GM19035 (cell line): ENCODE measurements at regions not wholly inside any gene's neighbourhood (a gene's known extent, or its start where the extent isn't known, plus 50 kb on each side); places are given as distances from the start of the nearest gene placed in this dataset.
"Not testable (repeated sequence)": the region's sequence is repeated elsewhere in the genome, so short reads cannot be mapped to it uniquely, and the experiment has no call there.

Source experiments
- ATAC-seq: cut with Tn5 transposase; IDR thresholded peaks from one replicate; pipeline ENCODE4 v1.9.1; 2021; ENCODE audit not compliant: unreplicated experiment

DNA sequence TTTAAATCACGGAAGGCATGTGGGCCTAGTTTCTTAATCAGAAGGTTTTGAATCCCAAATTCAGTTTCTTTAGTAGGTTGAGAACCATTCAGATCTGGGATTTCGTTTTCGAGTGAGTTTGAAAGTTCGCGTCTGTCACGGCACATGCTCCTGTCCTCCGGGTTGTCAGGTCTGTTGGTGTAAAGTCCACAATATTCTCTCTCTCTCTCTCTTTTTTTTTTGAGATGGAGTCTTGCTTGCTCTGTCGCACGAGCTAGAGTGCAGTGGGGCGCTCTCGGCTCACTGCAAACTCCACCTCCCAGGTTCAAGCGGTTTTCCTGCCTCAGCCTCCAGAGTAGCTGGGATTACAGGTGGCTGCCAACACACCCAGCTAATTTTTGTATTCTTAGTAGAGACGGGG is 4390.6 kb upstream of the TPTE start:
- ATAC-seq: not testable (repeated sequence)

DNA sequence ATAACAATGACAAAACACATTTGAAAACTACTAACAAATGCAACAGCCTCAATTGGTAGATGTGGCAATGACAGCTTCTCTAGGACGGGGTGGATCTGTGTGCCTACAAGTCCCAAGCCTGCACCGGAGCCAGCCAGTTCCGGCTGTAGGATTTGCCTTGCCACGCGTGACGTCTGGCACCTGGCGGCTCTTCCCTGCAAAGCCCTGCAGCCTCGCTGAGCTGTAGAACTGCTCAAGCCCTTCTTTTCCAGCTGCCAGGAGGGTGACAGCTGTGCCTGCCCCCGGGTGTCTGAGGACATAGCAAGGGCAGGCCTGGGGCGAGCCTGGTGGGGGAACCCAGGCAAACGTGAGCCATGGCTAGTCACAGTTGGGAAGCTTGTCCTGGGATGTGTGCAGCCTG is 4388.0 kb upstream of the TPTE start:
- not testable (repeated sequence) for ATAC-seq

DNA sequence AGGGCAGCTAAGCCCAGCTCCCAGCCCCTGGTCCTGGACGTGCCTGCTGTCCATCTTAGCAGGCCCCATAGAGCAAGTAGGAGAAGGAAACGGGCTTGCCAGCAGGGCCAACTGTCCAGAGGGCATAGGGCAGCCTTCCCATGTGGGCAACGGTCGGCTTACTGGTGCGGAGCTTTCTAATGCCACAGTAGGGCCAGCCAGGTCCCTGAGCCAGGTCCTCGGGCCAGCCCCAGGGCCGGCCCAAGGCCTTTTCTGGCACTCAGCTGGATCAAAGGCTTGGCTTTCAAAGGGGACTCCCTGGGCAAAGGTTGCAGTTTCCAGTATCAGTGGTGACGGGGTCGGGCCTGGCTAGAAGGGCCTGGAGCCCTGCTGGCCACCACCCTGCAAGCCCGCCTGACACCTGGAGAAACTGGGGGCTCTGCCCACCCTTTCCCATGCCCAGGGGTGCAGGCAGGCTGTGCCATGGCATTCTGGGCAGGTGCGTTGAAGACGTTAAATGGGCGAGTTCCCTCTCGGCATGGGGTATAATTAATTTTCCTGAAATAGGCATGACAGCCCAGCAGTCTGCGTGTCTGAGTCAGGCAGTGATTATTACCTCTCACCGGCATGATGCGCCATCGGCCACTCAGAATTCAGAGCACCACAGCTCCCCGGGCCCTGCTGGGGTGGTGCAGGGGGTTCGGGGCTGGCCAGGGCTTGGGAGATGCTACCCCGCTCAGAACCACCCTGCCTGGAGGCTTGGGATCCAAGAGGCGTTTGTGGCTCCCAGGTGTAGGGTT is 4387.3 kb upstream of the TPTE start:
- ATAC-seq: not testable (repeated sequence)

DNA sequence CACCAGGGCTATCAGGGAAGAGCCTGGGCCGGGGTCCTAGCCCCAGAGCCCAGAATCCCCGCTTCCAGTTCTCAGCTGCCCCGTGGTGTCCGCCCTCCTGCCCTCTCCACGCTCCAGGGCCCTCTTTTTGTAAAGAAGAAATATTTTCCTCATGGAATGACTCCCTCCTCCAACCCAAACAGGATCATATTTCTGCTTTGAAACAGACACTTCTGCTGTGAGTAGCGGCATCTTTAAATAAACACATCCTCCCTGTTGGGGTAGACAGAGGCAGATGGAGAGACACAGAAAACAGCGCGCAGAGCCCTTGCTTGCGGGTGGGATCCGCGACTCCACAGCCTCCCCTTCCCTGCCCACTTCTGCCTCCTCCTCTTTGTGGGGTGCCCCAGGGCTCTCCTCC is 4384.7 kb upstream of the TPTE start:
- ATAC-seq: not testable (repeated sequence)

GRCh38 chr21:6138244-6139136 is 4382.9 kb upstream of the TPTE start:
- ATAC-seq: not testable (repeated sequence)

DNA sequence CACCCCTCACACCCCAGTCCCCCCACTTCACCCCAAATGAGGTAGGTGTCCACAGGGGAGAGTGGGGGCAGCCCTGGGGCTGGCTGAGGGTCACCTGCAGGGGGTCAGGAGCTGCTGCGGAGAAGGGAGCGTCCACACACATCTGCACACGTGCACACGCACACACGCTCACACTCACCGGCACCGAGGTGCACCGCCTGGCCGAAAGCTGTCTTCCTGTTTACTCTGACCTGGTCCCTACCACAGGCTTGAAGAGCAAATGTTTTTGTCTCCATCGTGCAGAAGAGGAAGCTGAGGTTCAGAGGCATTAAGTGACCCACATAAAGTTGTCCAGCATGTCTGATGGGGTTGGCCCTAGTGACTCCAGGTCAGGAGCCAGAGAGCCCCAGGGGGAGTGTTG is 4382.1 kb upstream of the TPTE start:
- ATAC-seq: not testable (repeated sequence)

- not testable (repeated sequence) for ATAC-seq
Measured at GRCh38 chr21:6139862-6140261, 4381.5 kb upstream of the TPTE start.

- ATAC-seq: not testable (repeated sequence)
Measured at GRCh38 chr21:6140467-6141137, 4380.8 kb upstream of the TPTE start.

DNA sequence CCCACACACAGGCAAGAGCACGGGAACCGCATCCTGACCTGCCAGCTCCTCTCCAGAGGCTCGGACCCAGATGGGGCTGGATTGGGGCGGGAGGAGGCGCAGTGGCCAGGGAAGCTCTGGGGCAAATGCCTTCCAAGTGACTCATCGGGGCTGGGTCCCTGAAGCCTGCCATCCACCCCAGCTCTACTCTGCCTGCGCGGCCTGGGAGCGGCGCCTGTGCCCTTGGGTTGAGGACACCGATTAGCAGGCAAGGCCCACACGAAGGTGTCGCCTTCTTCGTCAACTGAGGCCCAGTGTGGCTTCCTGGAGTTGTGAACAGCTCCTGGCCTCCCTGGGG is 4380.3 kb upstream of the TPTE start:
- ATAC-seq: not testable (repeated sequence)

DNA sequence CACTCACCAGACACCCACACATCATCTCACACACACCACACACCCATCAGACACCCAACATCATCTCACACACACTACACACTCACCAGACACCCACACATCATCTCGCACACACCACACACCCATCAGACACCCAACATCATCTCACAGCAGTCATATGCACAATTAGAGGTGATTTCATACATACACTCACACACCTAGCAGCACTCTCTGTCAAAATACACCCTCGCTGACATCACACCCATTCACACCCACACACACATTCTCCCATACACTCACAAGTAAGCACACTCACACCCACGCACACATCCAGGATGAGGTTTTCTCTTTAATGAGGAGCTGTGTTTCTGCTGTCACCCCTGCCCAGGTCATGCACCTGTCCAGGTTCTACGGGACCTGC is 4368.2 kb upstream of the TPTE start:
- ATAC-seq: not testable (repeated sequence)

DNA sequence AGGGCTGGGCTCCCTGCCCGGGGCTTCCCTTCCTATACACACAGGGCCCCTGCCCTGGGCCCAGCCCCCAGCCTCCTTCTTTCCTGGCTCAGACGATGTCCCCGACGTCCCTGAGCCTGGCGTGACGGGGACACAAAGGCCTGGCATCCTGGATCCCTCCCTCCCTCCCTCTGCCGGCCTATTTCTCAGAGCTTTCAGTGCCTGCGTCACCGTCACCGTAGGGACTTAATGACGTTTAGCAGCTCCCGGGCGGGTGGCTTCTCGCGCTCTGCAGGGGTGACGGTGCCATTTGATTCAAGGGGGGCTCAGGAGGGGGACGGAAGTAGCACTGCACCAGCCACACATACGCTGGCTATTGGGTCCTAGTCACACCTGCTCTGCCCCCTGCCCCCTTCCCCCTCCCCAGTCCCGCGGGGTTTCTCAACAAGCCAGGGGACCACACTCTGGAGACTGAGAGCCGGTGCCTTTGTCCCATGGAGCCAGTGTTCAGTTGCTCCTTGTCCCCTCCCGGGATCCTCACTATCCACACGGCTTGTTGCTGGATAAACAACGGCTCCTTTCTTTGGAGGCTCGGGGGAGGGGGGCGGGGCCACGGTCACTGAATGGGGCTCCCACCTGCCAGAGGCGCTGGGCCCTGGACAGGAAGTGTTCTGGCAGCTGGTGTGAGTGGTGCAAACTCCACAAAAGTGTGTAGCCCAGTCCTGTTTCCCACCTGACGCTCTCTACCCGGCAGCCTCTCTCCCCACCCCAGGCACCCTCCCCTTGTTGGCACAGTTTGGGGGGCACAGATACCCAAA is 4366.7 kb upstream of the TPTE start:
- not testable (repeated sequence) for ATAC-seq

DNA sequence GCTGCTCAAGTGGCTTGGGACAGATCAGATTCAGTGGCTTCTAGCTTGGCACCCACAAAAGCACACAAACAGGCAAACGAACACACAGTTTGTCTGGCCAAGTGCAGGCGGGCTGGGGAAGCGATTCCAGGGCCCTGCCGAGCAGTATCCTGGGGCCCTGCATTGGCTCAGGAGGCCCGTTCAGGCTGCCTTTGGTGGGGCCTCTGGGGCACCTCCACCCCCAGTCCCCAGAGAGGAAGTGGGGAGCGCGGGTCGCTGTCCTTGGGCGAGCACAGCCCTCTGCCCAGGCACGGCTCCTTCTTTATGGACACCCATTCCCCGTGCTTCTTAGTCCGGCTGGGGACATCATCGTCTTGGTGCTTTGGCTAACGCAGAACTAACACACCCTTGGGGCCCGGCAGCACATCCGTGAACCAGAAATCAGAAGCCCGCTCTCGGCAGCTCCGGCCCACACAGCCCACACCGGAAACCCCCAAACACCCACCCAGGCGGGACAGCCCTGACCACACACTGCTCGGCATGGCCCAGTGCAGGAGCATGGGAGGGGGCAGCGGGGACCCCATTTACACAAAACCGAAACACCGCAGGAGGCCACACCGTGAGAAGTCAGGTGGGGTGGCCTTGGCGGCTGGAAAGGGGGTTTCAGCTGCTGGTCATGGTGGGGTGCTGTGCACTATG is 4364.5 kb upstream of the TPTE start:
- ATAC-seq: not testable (repeated sequence)

- not testable (repeated sequence) for ATAC-seq
Measured at GRCh38 chr21:6157515-6157914, 4363.9 kb upstream of the TPTE start.

- not testable (repeated sequence) for ATAC-seq
Measured at GRCh38 chr21:6158171-6158570, 4363.2 kb upstream of the TPTE start.
